HT1080 (cell line): ENCODE measurements at regions not wholly inside any gene's neighbourhood (a gene's known extent, or its start where the extent isn't known, plus 50 kb on each side); places are given as distances from the start of the nearest gene placed in this dataset.
"Not testable (repeated sequence)": the region's sequence is repeated elsewhere in the genome, so short reads cannot be mapped to it uniquely, and the experiment has no call there.

Source experiments
- DNase-seq: peaks from one replicate; pipeline ENCODE4 v3.0.0-alpha.2; 2015; ENCODE audit warnings: low read depth

DNA sequence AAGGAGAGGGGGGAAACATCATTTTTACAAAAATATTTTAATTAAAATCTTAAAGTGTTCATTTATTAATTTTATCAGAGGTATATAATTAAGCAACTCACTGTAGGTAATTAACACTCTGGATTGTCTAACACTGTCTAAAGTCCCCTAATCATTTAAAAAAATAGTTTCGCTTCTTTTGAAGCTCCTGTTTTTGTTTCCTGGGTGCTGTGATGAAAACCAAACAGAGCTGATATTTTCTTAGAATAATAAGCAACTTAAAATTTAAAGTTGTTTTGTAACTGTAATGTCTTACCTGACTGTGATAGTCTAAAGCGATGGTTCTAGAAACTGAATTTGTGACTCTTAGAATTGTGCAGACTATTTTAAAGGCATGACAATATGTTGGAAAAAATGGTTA lies 961.0 kb downstream of the GATA3 start:
- no peak for DNase-seq

DNA sequence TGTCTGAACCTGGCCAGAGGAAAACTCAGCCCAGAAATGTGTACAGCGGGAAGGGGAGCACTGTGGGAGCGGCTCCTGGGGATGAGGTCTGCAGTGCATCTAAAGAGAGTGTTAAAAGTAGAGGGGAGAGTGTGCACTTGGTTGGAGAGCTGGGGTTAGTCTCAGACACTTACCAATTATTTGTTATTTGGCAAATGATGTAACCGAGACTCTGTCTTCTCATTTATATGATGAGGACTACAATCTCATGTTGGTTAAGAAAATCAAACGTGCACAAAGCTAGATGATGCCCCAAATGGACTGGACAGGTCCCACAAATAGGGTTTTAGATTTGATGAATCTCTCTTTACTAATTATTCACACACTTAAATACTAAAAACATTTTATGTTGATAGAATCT lies 962.4 kb downstream of the GATA3 start:
- no peak for DNase-seq

DNA sequence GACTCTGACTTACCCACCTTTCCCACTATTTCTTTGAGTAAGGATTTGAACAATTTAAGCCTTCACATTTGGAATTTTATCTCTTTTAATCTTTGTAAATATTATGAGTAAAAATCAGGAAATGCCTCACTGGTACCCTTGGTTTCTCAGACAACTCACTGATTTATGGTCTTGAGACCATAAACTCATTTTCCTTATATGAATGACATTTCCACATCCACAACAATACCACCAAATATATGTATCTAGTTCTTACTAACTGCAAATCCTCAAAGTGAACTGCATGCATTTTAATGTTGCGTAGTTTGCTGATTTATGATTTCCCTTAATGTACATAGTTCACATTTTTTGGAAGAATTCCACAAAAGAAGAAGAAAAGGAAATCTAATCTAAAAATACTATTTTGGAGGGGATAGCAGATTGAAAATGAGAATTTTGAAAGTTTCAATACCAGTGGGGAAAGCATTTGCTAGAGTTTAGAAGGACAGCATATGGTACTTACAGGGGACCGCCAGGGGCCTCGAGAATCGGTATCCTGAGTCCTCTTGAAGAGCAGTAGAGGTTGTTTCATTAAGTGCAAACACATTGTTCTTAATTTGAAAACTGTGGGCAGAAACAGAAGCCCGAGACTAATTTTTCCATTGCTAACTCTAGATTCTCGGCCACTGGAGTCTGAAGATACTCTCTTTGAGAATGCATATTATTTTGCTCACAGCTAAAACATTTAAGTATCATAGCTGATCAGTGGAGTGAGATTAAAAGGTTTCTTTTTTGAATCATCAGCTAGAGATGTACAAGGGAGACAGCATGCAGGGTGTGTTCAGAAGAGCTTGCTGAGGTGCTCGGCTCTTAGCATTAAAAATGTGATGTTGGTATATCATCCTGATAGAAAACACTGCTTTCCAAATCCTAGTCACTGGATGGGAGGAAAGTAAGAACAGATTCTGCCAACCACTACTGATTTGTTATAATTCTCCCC lies 964.0 kb downstream of the GATA3 start:
- DNase-seq: no peak

GRCh38 chr10:9023206-9023605 lies 968.7 kb downstream of the GATA3 start:
- DNase-seq: no peak

DNA sequence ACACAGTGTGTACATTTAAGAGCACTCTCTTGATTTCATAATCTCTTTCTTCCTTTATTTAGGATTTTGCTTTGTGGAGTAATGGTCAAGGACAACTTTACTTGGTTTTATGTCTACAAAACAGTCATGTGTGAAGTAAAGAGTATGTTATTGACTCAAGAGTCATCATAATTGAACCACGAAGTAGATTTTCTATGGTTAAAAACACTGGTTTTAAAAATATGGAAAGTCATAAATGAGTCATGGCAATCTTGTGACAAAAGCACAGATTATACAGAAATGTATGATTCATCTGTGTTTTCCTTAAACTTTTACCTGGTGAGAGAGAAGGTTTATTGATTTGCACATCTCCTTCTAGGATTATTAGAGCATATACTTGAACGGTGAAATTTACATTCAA lies 969.7 kb downstream of the GATA3 start:
- peak; percentile 13 for DNase-seq

GRCh38 chr10:9028231-9028630 lies 973.7 kb downstream of the GATA3 start:
- no peak for DNase-seq

DNA sequence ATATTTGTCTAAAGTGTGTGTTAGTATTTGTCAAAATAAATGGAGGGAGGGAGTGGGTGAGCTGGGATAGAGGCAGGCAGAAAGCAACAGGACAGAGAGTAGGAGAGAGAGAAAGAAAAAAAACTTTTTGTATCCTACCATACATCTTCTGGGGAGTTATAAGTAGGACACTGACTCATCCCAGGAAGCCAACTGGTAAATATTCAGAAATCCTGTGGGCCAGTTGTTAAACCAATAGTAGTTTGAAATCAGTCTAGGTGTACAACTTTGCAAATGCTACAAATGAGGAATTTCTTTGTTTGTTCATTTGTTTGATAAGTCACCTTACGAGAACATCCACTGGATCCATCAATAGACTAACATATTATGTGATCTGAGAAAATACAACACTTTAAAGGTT lies 980.9 kb downstream of the GATA3 start:
- DNase-seq: no peak

DNA sequence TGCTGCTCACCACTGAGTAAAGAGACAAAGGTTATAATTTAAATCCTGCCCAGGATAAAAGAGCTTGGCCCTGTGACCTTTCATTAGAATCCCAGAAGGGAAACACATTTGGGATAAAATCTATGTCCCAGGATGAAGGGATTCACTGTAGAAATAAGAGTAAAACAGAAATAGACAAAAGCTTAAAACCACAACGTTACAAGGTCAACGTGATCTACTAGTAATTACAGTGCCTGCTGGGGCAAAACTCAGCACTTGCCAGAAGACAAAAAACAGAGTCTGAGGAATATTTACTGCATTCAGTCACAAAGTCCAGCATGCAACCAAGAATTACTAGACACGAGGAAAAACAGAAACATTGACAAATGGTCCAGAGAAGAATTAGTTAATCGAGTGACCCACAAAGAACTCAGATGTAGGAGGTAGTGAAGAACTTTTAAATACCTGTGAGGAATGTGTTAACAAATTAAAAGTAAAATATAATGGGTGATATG lies 982.3 kb downstream of the GATA3 start:
- DNase-seq: no peak

- DNase-seq: no peak
These were observed 983.7 kb downstream of the GATA3 start for GRCh38 chr10:9038146-9038714.

DNA sequence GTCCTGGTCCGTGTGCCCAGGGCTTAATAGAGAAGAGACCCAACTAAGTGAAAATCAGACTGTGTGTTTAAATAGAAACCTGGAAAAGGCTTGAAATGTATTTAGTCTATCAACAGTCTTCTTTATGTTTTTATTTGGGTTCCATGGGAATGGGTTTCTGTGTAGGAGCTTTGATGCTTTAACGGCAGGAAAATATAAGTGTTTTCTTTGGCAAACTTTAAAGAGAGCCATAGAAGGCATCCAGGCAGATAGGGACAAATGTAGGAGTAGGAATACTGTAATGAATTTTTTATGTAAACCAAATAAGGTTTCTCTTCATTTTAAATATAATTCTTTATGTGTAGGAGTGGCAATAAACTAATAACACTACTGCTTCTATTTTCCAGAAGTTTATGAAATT lies 989.0 kb downstream of the GATA3 start:
- DNase-seq: no peak

DNA sequence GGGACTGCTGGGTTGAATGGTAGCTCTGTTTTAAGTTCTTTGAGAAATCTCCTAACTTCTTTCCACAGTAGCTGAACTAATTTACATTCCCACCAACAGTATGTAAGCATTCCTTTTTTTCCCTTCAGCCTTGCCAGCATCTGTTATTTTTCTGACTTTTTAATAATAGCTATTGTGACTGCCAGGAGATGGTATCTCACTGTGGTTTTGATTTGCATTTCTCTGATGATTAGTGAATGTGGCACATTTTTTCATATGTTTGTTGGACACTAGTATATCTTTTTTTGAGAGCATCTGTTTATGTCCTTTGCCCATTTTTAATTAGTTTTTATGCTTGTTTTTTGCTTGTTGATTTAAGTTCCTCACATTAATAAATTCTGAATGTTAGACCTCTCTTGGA lies 990.8 kb downstream of the GATA3 start:
- no peak for DNase-seq

DNA sequence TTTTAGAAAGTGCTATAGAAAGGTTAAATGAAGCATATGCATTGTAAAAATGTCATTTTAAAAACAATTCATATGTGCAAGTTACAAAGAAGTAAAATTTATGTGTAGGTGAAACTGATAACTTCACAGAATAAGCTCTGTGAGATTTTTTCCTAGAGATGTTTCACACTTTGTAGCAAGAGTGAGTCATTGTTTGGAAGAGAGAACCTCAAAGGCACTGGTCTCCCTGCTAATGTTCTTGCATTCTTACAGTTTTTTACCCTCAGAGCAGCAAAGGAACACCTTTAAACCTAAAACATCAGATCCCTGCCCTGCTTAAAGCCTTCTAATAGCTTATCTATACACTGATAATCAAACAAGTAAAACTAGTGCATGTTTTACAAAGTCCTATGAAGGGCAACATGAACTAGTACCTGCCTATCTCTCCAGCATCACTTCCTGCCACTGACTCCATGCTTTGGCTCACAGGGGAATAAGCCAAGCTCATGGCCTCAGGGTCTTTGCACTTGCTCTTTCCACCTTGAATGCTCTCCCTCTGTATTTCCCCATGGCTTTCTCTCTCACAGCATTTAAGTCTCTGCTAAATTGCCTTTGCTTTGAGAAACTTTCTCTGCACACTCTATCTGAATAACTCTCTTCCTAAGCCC lies 997.0 kb downstream of the GATA3 start:
- DNase-seq: no peak

DNA sequence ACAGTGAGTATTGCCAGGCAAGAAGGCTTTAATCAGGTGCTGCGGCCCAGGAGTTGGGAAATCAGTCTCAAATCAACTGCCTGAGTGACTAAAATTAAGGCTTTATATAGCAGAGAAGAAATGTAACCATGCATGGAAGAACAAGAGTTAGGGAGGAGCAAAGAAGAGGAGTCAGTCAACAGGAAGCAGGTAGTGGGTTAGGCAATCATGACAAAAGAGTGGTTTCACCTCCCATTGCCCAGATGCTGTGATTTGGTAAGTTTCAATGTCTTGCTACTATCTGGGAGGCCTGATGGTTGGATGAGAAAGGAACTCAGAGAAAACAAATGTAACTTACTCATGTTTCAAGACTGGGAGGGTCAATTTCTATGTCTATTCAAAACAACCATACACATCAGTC lies 998.3 kb downstream of the GATA3 start:
- no peak for DNase-seq

- DNase-seq: no peak
These were observed 1002.0 kb downstream of the GATA3 start for GRCh38 chr10:9056521-9056920.

DNA sequence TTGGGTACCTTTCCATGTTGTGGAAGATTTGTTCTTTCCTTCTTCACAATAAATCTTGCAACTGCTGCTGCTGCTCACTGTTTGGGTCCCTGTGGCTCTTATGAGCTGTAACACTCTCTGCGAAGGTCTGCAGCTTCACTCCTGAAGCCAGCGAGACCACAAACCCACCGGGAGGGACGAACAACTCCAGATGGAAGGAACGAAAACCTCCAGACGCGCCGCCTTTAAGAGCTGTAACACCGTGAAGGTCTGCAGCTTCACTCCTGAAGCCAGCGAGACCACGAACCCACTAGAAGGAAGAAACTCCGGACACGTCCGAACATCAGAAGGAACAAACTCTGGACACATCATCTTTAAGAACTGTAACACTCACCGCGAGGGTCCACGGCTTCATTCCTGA lies 1002.8 kb downstream of the GATA3 start:
- not testable (repeated sequence) for DNase-seq

- no peak for DNase-seq
These were observed 1005.8 kb downstream of the GATA3 start for GRCh38 chr10:9060314-9060713.

- DNase-seq: no peak
These were observed 1007.4 kb downstream of the GATA3 start for GRCh38 chr10:9061871-9062270.

- DNase-seq: no peak
These were observed 1011.7 kb downstream of the GATA3 start for GRCh38 chr10:9066152-9066551.

DNA sequence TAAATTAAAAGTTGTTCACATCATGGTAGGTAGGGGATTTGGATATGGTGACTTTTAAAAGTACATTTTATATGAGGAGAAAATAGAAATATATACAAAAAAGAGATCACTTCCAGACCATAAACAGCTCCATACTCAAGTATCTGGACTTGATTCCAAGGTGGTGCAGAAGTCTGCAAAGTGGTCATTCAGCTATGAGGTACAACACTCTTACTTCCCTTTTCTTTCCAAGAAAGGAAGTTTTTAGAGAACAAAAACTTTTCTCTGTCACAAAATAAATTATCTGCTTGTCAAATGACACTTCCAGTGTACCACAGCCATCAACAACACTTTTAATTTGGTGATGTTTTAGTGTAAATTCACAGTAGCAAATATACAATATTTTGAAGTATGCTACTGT lies 1013.5 kb downstream of the GATA3 start:
- DNase-seq: no peak

DNA sequence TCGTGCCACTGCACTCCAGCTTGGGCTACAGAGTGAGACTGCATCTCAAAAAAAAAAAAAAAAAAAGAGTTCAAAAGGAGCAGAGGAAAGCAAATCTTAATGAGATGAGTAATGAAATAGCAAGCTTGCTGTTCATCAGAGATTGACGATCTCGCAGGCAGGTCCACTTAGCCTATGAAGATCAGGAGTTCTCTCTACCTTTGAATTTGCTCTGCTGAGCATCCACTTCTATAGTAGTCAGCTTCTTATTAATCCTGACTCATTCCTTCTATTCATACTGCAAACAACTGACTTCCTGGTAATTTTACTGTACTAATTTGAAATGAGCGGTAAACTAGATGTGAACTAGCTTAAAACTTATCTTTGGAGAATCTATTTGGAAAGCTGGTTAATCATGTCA lies 1014.6 kb downstream of the GATA3 start:
- peak; percentile 44 for DNase-seq

DNA sequence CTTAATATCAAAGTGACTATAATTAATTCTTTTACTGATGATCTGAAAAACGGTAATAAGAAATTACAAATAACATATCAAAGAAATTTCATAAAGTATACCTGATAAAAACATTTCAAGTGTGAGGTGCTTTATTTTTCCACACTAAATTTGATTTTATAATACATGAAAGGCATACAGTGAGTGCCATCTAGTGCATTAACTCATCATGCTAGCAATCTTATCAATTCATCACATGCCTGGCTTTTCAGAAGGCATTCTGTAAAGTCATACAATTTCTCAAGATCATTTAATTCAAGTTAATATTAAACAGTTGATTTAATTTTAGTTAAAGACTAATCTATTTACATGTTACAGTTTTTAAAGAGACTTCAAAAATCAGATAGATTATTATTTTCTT lies 1020.9 kb downstream of the GATA3 start:
- no peak for DNase-seq

GRCh38 chr10:9076066-9076465 lies 1021.6 kb downstream of the GATA3 start:
- DNase-seq: no peak
